GM23248 (cell line): ENCODE measurements at regions not wholly inside any gene's neighbourhood (a gene's known extent, or its start where the extent isn't known, plus 50 kb on each side); places are given as distances from the start of the nearest gene placed in this dataset.

Source experiments
- EZH2 ChIP-seq: fragments of 200-600 bp; sonication (generic); IDR thresholded peaks from 2 replicates; pipeline ENCODE4 v1.6.1; 2018; ENCODE audit warnings: antibody characterized with exemption, mild to moderate bottlenecking; ENCODE audit not compliant: insufficient read depth, poor library complexity, severe bottlenecking
- EZH2phosphoT487 ChIP-seq: fragments of 200-600 bp; sonication (generic); IDR thresholded peaks from 2 replicates; pipeline ENCODE4 v1.6.1; 2018; ENCODE audit warnings: antibody characterized with exemption, moderate library complexity, mild to moderate bottlenecking, low read depth; ENCODE audit not compliant: insufficient read depth

GRCh38 chr2:145652571-145653545 is 1132.9 kb upstream of the ZEB2 start:
- TF ChIP-seq EZH2phosphoT487, result no peak
- no peak for TF ChIP-seq EZH2
